ENCODE measurements at regions not wholly inside any gene's neighbourhood (a gene's known extent, or its start where the extent isn't known, plus 50 kb on each side); places are given as distances from the start of the nearest gene placed in this dataset.

- peaks cover 4% of the 10 kb centered on the region for H3K27me3 ChIP-seq
- H4K20me1 ChIP-seq (ENCODE audit: insufficient read depth, poor library complexity, severe bottlenecking): no peaks in the 10 kb centered on the region
- DNase-seq (ENCODE audit: low spot score): no peak
- H3K79me2 ChIP-seq: no peaks in the 10 kb centered on the region
- 83% methylated on average over 2 of the region's 2 CpGs for WGBS (ENCODE audit: low lambda C conversion rate, missing lambda C conversion rate)
- no peaks in the 10 kb centered on the region for H3K36me3 ChIP-seq (replicated peaks; ENCODE audit: insufficient read depth, low read depth)
- TF ChIP-seq EZH2 (IDR thresholded peaks at IDR 0.05; ENCODE audit: borderline replicate concordance) (no peak), EZH2phosphoT487 (IDR thresholded peaks at IDR 0.05; ENCODE audit: low read depth, severe bottlenecking, unreplicated experiment) (no peak), CTCF (IDR thresholded peaks at IDR 0.05; ENCODE audit: poor library complexity) (no peak)
- H3K4me3 ChIP-seq: no peak overlapping the region
- H3K4me2 ChIP-seq: no peak overlapping the region
- no peak overlapping the region for H3K27ac ChIP-seq
- H3K4me1 ChIP-seq (ENCODE audit: insufficient read depth): no peaks in the 10 kb centered on the region
- H3K9me2 ChIP-seq (replicated peaks; ENCODE audit: insufficient read depth): no peaks in the 10 kb centered on the region
- no peak overlapping the region for H2AFZ ChIP-seq
- H3K9me3 ChIP-seq (ENCODE audit: low read depth): no peaks in the 10 kb centered on the region
These were observed 263.5 kb downstream of the INSIG2 start for GRCh38 chr2:118351796-118352195.

- WGBS (ENCODE audit: low lambda C conversion rate, missing lambda C conversion rate): 84% methylated on average over 1 of the region's 1 CpG
- no peak for DNase-seq (ENCODE audit: low spot score)
These were observed 262.4 kb downstream of the INSIG2 start for GRCh38 chr2:118350621-118351020.

GRCh38 chr2:118349365-118349764 lies 261.1 kb downstream of the INSIG2 start:
- peaks cover 4% of the 10 kb centered on the region for H3K27me3 ChIP-seq
- H3K79me2 ChIP-seq: no peaks in the 10 kb centered on the region
- 88% methylated on average over 2 of the region's 2 CpGs for whole genome bisulfite sequencing (ENCODE audit: low lambda C conversion rate, missing lambda C conversion rate)
- no peak for TF ChIP-seq EZH2 (IDR thresholded peaks at IDR 0.05; ENCODE audit: borderline replicate concordance)
- no peak for TF ChIP-seq EZH2phosphoT487 (IDR thresholded peaks at IDR 0.05; ENCODE audit: low read depth, severe bottlenecking, unreplicated experiment)
- TF ChIP-seq CTCF (IDR thresholded peaks at IDR 0.05; ENCODE audit: poor library complexity): no peak
- H3K4me1 ChIP-seq (ENCODE audit: insufficient read depth): no peaks in the 10 kb centered on the region
- H4K20me1 ChIP-seq (ENCODE audit: insufficient read depth, poor library complexity, severe bottlenecking): no peaks in the 10 kb centered on the region
- no peak overlapping the region for H3K4me3 ChIP-seq
- no peak overlapping the region for H2AFZ ChIP-seq
- no peak for DNase-seq (ENCODE audit: low spot score)
- no peaks in the 10 kb centered on the region for H3K36me3 ChIP-seq (replicated peaks; ENCODE audit: insufficient read depth, low read depth)
- H3K4me2 ChIP-seq: no peak overlapping the region
- H3K9me3 ChIP-seq (ENCODE audit: low read depth): no peaks in the 10 kb centered on the region
- no peaks in the 10 kb centered on the region for H3K9me2 ChIP-seq (replicated peaks; ENCODE audit: insufficient read depth)
- H3K27ac ChIP-seq: no peak overlapping the region

More at GRCh38 chr2:118350621-118351020, 262.4 kb downstream of the INSIG2 start:
- Histone ChIP-seq H4K20me1 (ENCODE audit: insufficient read depth, poor library complexity, severe bottlenecking) (no peaks in the 10 kb centered on the region), H3K9me3 (ENCODE audit: low read depth) (no peaks in the 10 kb centered on the region), H3K4me1 (ENCODE audit: insufficient read depth) (no peaks in the 10 kb centered on the region), H3K79me2 (no peaks in the 10 kb centered on the region), H2AFZ (no peak overlapping the region), H3K9me2 (replicated peaks; ENCODE audit: insufficient read depth) (no peaks in the 10 kb centered on the region), H3K27me3 (peaks cover 4% of the 10 kb centered on the region), H3K4me2 (no peak overlapping the region), H3K4me3 (no peak overlapping the region), H3K27ac (no peak overlapping the region), H3K36me3 (replicated peaks; ENCODE audit: insufficient read depth, low read depth) (no peaks in the 10 kb centered on the region)
- TF ChIP-seq CTCF (IDR thresholded peaks at IDR 0.05; ENCODE audit: poor library complexity) (no peak), EZH2 (IDR thresholded peaks at IDR 0.05; ENCODE audit: borderline replicate concordance) (no peak), EZH2phosphoT487 (IDR thresholded peaks at IDR 0.05; ENCODE audit: low read depth, severe bottlenecking, unreplicated experiment) (no peak)

All from hepatocyte (in vitro differentiated cells).